ENCODE measurements at regions not wholly inside any gene's neighbourhood (a gene's known extent, or its start where the extent isn't known, plus 50 kb on each side); places are given as distances from the start of the nearest gene placed in this dataset.
"Not testable (repeated sequence)": the region's sequence is repeated elsewhere in the genome, so short reads cannot be mapped to it uniquely, and the experiment has no call there.

- no peak overlapping the region for H3K27ac ChIP-seq (ENCODE audit: low read depth, low read length)
- no peak overlapping the region for H3K9ac ChIP-seq (ENCODE audit: low read length)
- H4K20me1 ChIP-seq (ENCODE audit: insufficient read depth, low read length), result no peaks in the 10 kb centered on the region
- no peaks in the 10 kb centered on the region for H3K79me2 ChIP-seq (ENCODE audit: insufficient read depth, low read length)
- H3K36me3 Mint-ChIP-seq (ENCODE audit: low read depth, unreplicated experiment), result peaks cover 1% of the 10 kb centered on the region
- H3K9me3 Mint-ChIP-seq (ENCODE audit: unreplicated experiment), result peaks cover 17% of the 10 kb centered on the region
- H3K4me2 ChIP-seq (ENCODE audit: low read length), result no peak overlapping the region
- H3K4me3 ChIP-seq (ENCODE audit: insufficient read depth, low read depth, low read length), result no peak overlapping the region
- H3K36me3 ChIP-seq (ENCODE audit: insufficient read depth, low read length), result no peaks in the 10 kb centered on the region
- no peaks in the 10 kb centered on the region for H3K27me3 Mint-ChIP-seq (ENCODE audit: low read depth, unreplicated experiment)
- FAIRE-seq (no peak), DNase-seq (ENCODE audit: low read depth) (no peak)
- no peak overlapping the region for H3K27ac Mint-ChIP-seq (ENCODE audit: unreplicated experiment)
- H2AFZ ChIP-seq (ENCODE audit: low read depth, low read length), result no peak overlapping the region
- H3K4me3 Mint-ChIP-seq (ENCODE audit: unreplicated experiment), result no peak overlapping the region
- TF ChIP-seq EZH2 (IDR thresholded peaks at IDR 0.05; ENCODE audit: insufficient read depth, low read length) (no peak), CTCF (IDR thresholded peaks at IDR 0.05; ENCODE audit: insufficient read depth, low read depth, low read length) (no peak)
- H3K27me3 ChIP-seq (ENCODE audit: insufficient read depth, low read length), result no peaks in the 10 kb centered on the region
- H3K4me1 Mint-ChIP-seq (ENCODE audit: low read depth, unreplicated experiment), result no peaks in the 10 kb centered on the region
- no peaks in the 10 kb centered on the region for H3K9me3 ChIP-seq (ENCODE audit: insufficient read depth, low read depth, low read length)
- no peaks in the 10 kb centered on the region for H3K4me1 ChIP-seq (ENCODE audit: insufficient read depth, low read length)
Observed at GRCh38 chr20:30412972-30413371, 844.5 kb upstream of the DEFB115 start.

- H3K27ac Mint-ChIP-seq (ENCODE audit: unreplicated experiment); H3K9me3 ChIP-seq (ENCODE audit: insufficient read depth, low read depth, low read length); H3K27ac ChIP-seq (ENCODE audit: low read depth, low read length); H3K27me3 ChIP-seq (ENCODE audit: insufficient read depth, low read length); H3K4me3 ChIP-seq (ENCODE audit: insufficient read depth, low read depth, low read length); H3K79me2 ChIP-seq (ENCODE audit: insufficient read depth, low read length); H3K36me3 ChIP-seq (ENCODE audit: insufficient read depth, low read length); H3K36me3 Mint-ChIP-seq (ENCODE audit: low read depth, unreplicated experiment); H3K9ac ChIP-seq (ENCODE audit: low read length); DNase-seq (ENCODE audit: low read depth); H2AFZ ChIP-seq (ENCODE audit: low read depth, low read length); H3K4me1 Mint-ChIP-seq (ENCODE audit: low read depth, unreplicated experiment); H3K4me2 ChIP-seq (ENCODE audit: low read length); H3K27me3 Mint-ChIP-seq (ENCODE audit: low read depth, unreplicated experiment); H4K20me1 ChIP-seq (ENCODE audit: insufficient read depth, low read length); FAIRE-seq; H3K4me3 Mint-ChIP-seq (ENCODE audit: unreplicated experiment); H3K4me1 ChIP-seq (ENCODE audit: insufficient read depth, low read length); H3K9me3 Mint-ChIP-seq (ENCODE audit: unreplicated experiment): not testable (repeated sequence)
Observed at GRCh38 chr20:30417387-30417786, 840.1 kb upstream of the DEFB115 start.

GRCh38 chr20:30418378-30418777 is 839.1 kb upstream of the DEFB115 start:
- FAIRE-seq; H3K9me3 ChIP-seq (ENCODE audit: insufficient read depth, low read depth, low read length); H3K27ac Mint-ChIP-seq (ENCODE audit: unreplicated experiment): not testable (repeated sequence)

GRCh38 chr20:30419466-30419865 is 838.0 kb upstream of the DEFB115 start:
- H3K36me3 ChIP-seq (ENCODE audit: insufficient read depth, low read length), result no peaks in the 10 kb centered on the region
- TF ChIP-seq EZH2 (IDR thresholded peaks at IDR 0.05; ENCODE audit: insufficient read depth, low read length), result no peak
- no peak for TF ChIP-seq CTCF (IDR thresholded peaks at IDR 0.05; ENCODE audit: insufficient read depth, low read depth, low read length)
- H3K9me3 Mint-ChIP-seq (ENCODE audit: unreplicated experiment), result peaks cover 2% of the 10 kb centered on the region
- H3K27ac ChIP-seq (ENCODE audit: low read depth, low read length), result no peak overlapping the region
- H3K4me3 ChIP-seq (ENCODE audit: insufficient read depth, low read depth, low read length), result no peak overlapping the region
- H3K4me1 Mint-ChIP-seq (ENCODE audit: low read depth, unreplicated experiment), result no peaks in the 10 kb centered on the region
- DNase-seq (ENCODE audit: low read depth), result no peak
- H3K4me1 ChIP-seq (ENCODE audit: insufficient read depth, low read length), result no peaks in the 10 kb centered on the region
- no peak overlapping the region for H2AFZ ChIP-seq (ENCODE audit: low read depth, low read length)
- H3K9me3 ChIP-seq (ENCODE audit: insufficient read depth, low read depth, low read length), result no peaks in the 10 kb centered on the region
- FAIRE-seq, result no peak
- no peak overlapping the region for H3K4me3 Mint-ChIP-seq (ENCODE audit: unreplicated experiment)
- no peaks in the 10 kb centered on the region for H3K27me3 ChIP-seq (ENCODE audit: insufficient read depth, low read length)
- no peak overlapping the region for H3K4me2 ChIP-seq (ENCODE audit: low read length)
- H3K27me3 Mint-ChIP-seq (ENCODE audit: low read depth, unreplicated experiment), result no peaks in the 10 kb centered on the region
- no peaks in the 10 kb centered on the region for H3K79me2 ChIP-seq (ENCODE audit: insufficient read depth, low read length)
- H4K20me1 ChIP-seq (ENCODE audit: insufficient read depth, low read length), result no peaks in the 10 kb centered on the region
- H3K9ac ChIP-seq (ENCODE audit: low read length), result no peak overlapping the region
- no peaks in the 10 kb centered on the region for H3K36me3 Mint-ChIP-seq (ENCODE audit: low read depth, unreplicated experiment)
- no peak overlapping the region for H3K27ac Mint-ChIP-seq (ENCODE audit: unreplicated experiment)

More at GRCh38 chr20:30418378-30418777, 839.1 kb upstream of the DEFB115 start:
- H3K4me3 ChIP-seq (ENCODE audit: insufficient read depth, low read depth, low read length); H3K36me3 ChIP-seq (ENCODE audit: insufficient read depth, low read length); H4K20me1 ChIP-seq (ENCODE audit: insufficient read depth, low read length); H3K9ac ChIP-seq (ENCODE audit: low read length); H3K27me3 ChIP-seq (ENCODE audit: insufficient read depth, low read length); H3K27ac ChIP-seq (ENCODE audit: low read depth, low read length); H3K9me3 Mint-ChIP-seq (ENCODE audit: unreplicated experiment); H3K27me3 Mint-ChIP-seq (ENCODE audit: low read depth, unreplicated experiment); DNase-seq (ENCODE audit: low read depth); H3K4me3 Mint-ChIP-seq (ENCODE audit: unreplicated experiment); H3K36me3 Mint-ChIP-seq (ENCODE audit: low read depth, unreplicated experiment); H3K79me2 ChIP-seq (ENCODE audit: insufficient read depth, low read length); H2AFZ ChIP-seq (ENCODE audit: low read depth, low read length); H3K4me1 Mint-ChIP-seq (ENCODE audit: low read depth, unreplicated experiment); H3K4me2 ChIP-seq (ENCODE audit: low read length); H3K4me1 ChIP-seq (ENCODE audit: insufficient read depth, low read length): not testable (repeated sequence)

- H3K36me3 Mint-ChIP-seq (ENCODE audit: low read depth, unreplicated experiment); H3K9me3 ChIP-seq (ENCODE audit: insufficient read depth, low read depth, low read length); DNase-seq (ENCODE audit: low read depth); H3K36me3 ChIP-seq (ENCODE audit: insufficient read depth, low read length); H4K20me1 ChIP-seq (ENCODE audit: insufficient read depth, low read length); H3K4me1 ChIP-seq (ENCODE audit: insufficient read depth, low read length); H3K4me2 ChIP-seq (ENCODE audit: low read length); H3K9ac ChIP-seq (ENCODE audit: low read length); H3K27me3 ChIP-seq (ENCODE audit: insufficient read depth, low read length); FAIRE-seq; H3K79me2 ChIP-seq (ENCODE audit: insufficient read depth, low read length); H3K27me3 Mint-ChIP-seq (ENCODE audit: low read depth, unreplicated experiment); H2AFZ ChIP-seq (ENCODE audit: low read depth, low read length); H3K4me3 Mint-ChIP-seq (ENCODE audit: unreplicated experiment); H3K4me3 ChIP-seq (ENCODE audit: insufficient read depth, low read depth, low read length); H3K9me3 Mint-ChIP-seq (ENCODE audit: unreplicated experiment); H3K27ac Mint-ChIP-seq (ENCODE audit: unreplicated experiment); H3K4me1 Mint-ChIP-seq (ENCODE audit: low read depth, unreplicated experiment); H3K27ac ChIP-seq (ENCODE audit: low read depth, low read length): not testable (repeated sequence)
Observed at GRCh38 chr20:30419871-30420420, 837.5 kb upstream of the DEFB115 start.
